HEK293 (cell line): ENCODE measurements at regions not wholly inside any gene's neighbourhood (a gene's known extent, or its start where the extent isn't known, plus 50 kb on each side); places are given as distances from the start of the nearest gene placed in this dataset.

Experiments used
- ZNF132 ChIP-seq: fragments of 450-650 bp; formaldehyde crosslinking; IDR thresholded peaks from 2 replicates; pipeline ENCODE4 v1.5.1; 2017; ENCODE audit warnings: missing biosample characterization, missing genetic modification characterization, borderline replicate concordance
- ZNF514 ChIP-seq: fragments of 450-650 bp; formaldehyde crosslinking; IDR thresholded peaks from 2 replicates; pipeline ENCODE4 v1.5.1; 2016; ENCODE audit warnings: missing biosample characterization, missing genetic modification characterization
- ZNF596 ChIP-seq: fragments of 450-650 bp; IDR thresholded peaks from 2 replicates; pipeline ENCODE4 v1.5.0; 2018; ENCODE audit warnings: missing biosample characterization, mild to moderate bottlenecking, missing genetic modification characterization, moderate library complexity
- ZNF843 ChIP-seq: fragments of 450-650 bp; formaldehyde crosslinking; IDR thresholded peaks from 2 replicates; pipeline ENCODE4 v1.5.1; 2016; ENCODE audit warnings: missing biosample characterization, missing genetic modification characterization

DNA sequence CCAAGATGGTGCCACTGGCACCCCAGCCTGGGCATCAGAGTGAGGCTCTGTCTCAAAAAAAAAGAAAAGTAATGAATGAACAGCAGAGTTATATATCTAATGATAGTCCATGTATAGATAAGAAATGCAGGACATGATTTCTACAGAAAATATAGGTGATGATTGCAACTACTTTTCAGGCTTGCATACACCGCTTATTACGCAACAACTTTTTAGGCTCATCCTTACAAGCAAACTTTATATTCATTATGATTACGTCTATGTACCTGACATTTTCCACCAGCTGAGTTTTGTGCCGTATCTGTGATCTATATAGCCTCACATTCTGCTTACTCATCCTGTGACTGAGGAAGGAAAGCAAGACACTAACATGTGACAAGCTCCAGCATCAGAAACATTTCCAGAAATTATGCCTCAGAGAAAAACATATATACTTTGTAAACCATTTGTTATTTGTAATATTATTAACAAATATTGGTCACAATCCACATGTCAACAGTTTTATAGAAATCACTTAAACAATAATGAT is 906.3 kb downstream of the ZPLD1 start:
- TF ChIP-seq ZNF843 (no peak), ZNF132 (tag by site-specific recombination) (no peak), ZNF596 (no peak), ZNF514 (tag by site-specific recombination) (no peak)
